Smooth muscle cell (in vitro differentiated cells): ENCODE measurements at regions not wholly inside any gene's neighbourhood (a gene's known extent, or its start where the extent isn't known, plus 50 kb on each side); places are given as distances from the start of the nearest gene placed in this dataset.

ENCODE experiments used
- DNase-seq: peaks from one replicate; lab custom pipeline; 2025; ENCODE audit not compliant: unreplicated experiment; lab: John Stamatoyannopoulos, UW
- H2AFZ ChIP-seq: fragments of 200-600 bp; sonication (generic); 2 replicates; pipeline ENCODE4 v1.6.0; 2016; ENCODE audit warnings: antibody characterized with exemption, low read depth, mild to moderate bottlenecking
- H3F3A ChIP-seq: fragments of 200-600 bp; sonication (generic); 2 replicates; pipeline ENCODE4 v1.6.0; 2017; ENCODE audit warnings: antibody characterized with exemption, low read depth
- H3K27ac ChIP-seq: fragments of 200-600 bp; sonication (generic); 2 replicates; pipeline ENCODE4 v1.5.1; 2016; ENCODE audit warnings: low read depth, mild to moderate bottlenecking
- H3K27me3 ChIP-seq: fragments of 200-600 bp; sonication (generic); 2 replicates; pipeline ENCODE4 v1.6.1; 2016; ENCODE audit warnings: low read depth, mild to moderate bottlenecking
- H3K36me3 ChIP-seq: fragments of 200-600 bp; sonication (generic); 2 replicates; pipeline ENCODE4 v1.5.1; 2016; ENCODE audit warnings: low read depth
- H3K4me1 ChIP-seq: fragments of 200-600 bp; sonication (generic); 2 replicates; pipeline ENCODE4 v1.5.1; 2016; ENCODE audit warnings: low read depth
- H3K4me2 ChIP-seq: fragments of 200-600 bp; sonication (generic); 2 replicates; pipeline ENCODE4 v1.6.0; 2016; ENCODE audit warnings: mild to moderate bottlenecking
- H3K4me3 ChIP-seq: fragments of 200-600 bp; sonication (generic); 2 replicates; pipeline ENCODE4 v1.5.1; 2016; ENCODE audit warnings: mild to moderate bottlenecking
- H3K79me2 ChIP-seq: fragments of 200-600 bp; sonication (generic); 2 replicates; pipeline ENCODE4 v1.6.0; 2016; ENCODE audit warnings: low read depth, mild to moderate bottlenecking
- H3K9ac ChIP-seq: fragments of 200-600 bp; sonication (generic); 2 replicates; pipeline ENCODE4 v1.6.0; 2016; ENCODE audit warnings: low read depth
- H3K9me3 ChIP-seq: fragments of 200-600 bp; sonication (generic); replicated peaks from 2 replicates; pipeline ENCODE4 v1.5.1; 2016; ENCODE audit warnings: low read depth
- H4K20me1 ChIP-seq: fragments of 200-600 bp; sonication (generic); 2 replicates; pipeline ENCODE4 v1.6.0; 2016; ENCODE audit warnings: low read depth
- WGBS: methylation state at CpG from one replicate; pipeline ENCODE4 v1.1.7; 2016; ENCODE audit warnings: low lambda C conversion rate; 5-methylcytosine and 5-hydroxymethylcytosine counted together
- TF ChIP-seq, protein P1 (sequence below): fragments of 200-600 bp; sonication (generic); IDR thresholded peaks from 2 replicates; pipeline ENCODE4 v1.5.1; 2017; ENCODE audit warnings: borderline replicate concordance, mild to moderate bottlenecking, antibody characterized with exemption; ENCODE audit not compliant: insufficient read depth, poor library complexity, severe bottlenecking

DNA sequence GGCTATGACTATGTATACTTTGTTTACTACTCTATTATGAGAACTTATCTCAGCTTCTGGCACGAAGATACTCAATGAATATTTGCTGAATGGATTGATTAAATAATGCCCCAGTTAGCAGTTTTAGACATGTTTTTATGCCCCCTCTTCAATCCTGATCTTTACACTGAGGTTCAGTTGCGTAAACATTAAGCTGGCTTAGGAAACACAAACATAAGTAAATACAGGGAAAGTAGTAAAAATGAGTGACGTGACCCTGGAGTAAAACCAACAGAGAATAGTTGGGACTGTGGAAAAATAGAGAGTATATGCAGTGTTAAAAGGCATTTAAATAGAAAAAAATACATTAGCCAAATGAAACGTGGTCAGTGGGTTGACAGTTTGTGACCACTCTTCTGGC lies 387.0 kb upstream of the ACTRT1 start:
- H3K9me3 ChIP-seq = no peaks in the 10 kb centered on the region
- H3K36me3 ChIP-seq = no peaks in the 10 kb centered on the region
- H3K79me2 ChIP-seq = no peaks in the 10 kb centered on the region
- no peak overlapping the region for H3K4me3 ChIP-seq
- H2AFZ ChIP-seq = no peak overlapping the region
- H3K4me2 ChIP-seq = no peak overlapping the region
- WGBS = 41% methylated on average over 4 of the region's 4 CpGs
- H3K27me3 ChIP-seq = no peaks in the 10 kb centered on the region
- H4K20me1 ChIP-seq = no peaks in the 10 kb centered on the region
- no peak for DNase-seq
- H3F3A ChIP-seq = no peaks in the 10 kb centered on the region
- H3K9ac ChIP-seq = no peak overlapping the region
- TF ChIP-seq, protein P1, sequence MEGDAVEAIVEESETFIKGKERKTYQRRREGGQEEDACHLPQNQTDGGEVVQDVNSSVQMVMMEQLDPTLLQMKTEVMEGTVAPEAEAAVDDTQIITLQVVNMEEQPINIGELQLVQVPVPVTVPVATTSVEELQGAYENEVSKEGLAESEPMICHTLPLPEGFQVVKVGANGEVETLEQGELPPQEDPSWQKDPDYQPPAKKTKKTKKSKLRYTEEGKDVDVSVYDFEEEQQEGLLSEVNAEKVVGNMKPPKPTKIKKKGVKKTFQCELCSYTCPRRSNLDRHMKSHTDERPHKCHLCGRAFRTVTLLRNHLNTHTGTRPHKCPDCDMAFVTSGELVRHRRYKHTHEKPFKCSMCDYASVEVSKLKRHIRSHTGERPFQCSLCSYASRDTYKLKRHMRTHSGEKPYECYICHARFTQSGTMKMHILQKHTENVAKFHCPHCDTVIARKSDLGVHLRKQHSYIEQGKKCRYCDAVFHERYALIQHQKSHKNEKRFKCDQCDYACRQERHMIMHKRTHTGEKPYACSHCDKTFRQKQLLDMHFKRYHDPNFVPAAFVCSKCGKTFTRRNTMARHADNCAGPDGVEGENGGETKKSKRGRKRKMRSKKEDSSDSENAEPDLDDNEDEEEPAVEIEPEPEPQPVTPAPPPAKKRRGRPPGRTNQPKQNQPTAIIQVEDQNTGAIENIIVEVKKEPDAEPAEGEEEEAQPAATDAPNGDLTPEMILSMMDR = no peak
- no peak overlapping the region for H3K27ac ChIP-seq
- no peaks in the 10 kb centered on the region for H3K4me1 ChIP-seq

DNA sequence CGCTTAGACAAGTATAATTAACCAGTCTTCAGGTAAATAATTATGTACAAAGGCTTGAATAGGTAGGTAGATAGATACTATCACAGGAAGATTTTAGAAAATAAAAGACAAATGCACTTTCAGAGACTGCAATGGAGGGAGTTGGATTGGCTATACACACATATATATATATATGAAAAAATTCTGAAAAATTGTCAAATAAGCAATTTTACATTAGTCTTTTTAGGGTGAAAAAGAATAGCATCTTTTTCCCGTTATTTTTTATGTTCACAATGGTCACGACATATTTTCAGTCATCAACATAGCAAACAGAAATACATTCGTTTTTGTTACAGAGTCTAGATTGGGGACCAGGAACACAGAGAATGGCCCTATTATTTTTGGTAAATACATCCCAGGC lies 385.9 kb upstream of the ACTRT1 start:
- no peak overlapping the region for H3K4me3 ChIP-seq
- H3K79me2 ChIP-seq = no peaks in the 10 kb centered on the region
- no peak overlapping the region for H3K4me2 ChIP-seq
- H3K27ac ChIP-seq = no peak overlapping the region
- TF ChIP-seq, protein P1 = no peak
- H3K4me1 ChIP-seq = no peaks in the 10 kb centered on the region
- DNase-seq = no peak
- WGBS = 68% methylated on average over 4 of the region's 4 CpGs
- H3K36me3 ChIP-seq = no peaks in the 10 kb centered on the region
- H3K9me3 ChIP-seq = no peaks in the 10 kb centered on the region
- H3K27me3 ChIP-seq = no peaks in the 10 kb centered on the region
- H2AFZ ChIP-seq = no peak overlapping the region
- H3K9ac ChIP-seq = no peak overlapping the region
- H4K20me1 ChIP-seq = no peaks in the 10 kb centered on the region
- no peaks in the 10 kb centered on the region for H3F3A ChIP-seq

DNA sequence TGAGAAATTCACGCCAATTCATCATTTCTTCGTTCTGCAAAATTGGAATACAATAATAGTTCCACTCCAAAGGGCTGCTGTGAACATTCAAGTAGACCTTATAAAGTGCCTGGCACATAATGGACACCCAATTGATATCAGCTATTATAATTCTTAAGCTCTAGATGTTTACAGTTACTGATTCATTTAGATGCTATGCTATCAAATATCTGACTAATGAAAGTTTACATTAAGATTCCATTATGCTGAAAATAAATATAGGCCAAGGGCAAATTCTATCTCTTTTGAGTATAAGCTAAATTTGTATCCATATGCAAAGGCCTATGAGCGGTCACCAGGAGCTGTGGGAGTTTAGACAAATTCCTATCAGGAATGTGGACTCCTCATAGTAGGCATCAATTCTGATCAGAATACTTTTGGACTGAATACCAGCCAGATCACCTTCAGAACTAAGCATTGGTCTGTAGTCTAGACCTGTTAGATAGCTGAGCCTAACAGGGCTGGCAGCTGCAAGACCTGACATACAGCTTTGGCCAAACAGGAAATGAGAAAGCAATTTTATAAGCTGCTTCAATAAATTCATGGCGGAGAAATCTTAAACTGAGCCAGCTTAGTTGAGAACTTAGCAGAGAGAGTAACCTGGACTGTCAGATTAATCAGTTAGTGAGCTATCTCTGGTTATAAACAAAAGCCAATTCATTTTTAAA lies 384.3 kb upstream of the ACTRT1 start:
- DNase-seq = no peak
- Histone ChIP-seq H3K27ac (no peak overlapping the region), H3K4me2 (no peak overlapping the region), H3K9me3 (no peaks in the 10 kb centered on the region), H3K4me3 (no peak overlapping the region), H3K4me1 (no peaks in the 10 kb centered on the region), H3K9ac (no peak overlapping the region), H3K36me3 (no peaks in the 10 kb centered on the region), H2AFZ (no peak overlapping the region), H3F3A (no peaks in the 10 kb centered on the region), H3K79me2 (no peaks in the 10 kb centered on the region), H4K20me1 (no peaks in the 10 kb centered on the region), H3K27me3 (no peaks in the 10 kb centered on the region)
- WGBS = 71% methylated on average over 4 of the region's 4 CpGs
- TF ChIP-seq, protein P1 = no peak

DNA sequence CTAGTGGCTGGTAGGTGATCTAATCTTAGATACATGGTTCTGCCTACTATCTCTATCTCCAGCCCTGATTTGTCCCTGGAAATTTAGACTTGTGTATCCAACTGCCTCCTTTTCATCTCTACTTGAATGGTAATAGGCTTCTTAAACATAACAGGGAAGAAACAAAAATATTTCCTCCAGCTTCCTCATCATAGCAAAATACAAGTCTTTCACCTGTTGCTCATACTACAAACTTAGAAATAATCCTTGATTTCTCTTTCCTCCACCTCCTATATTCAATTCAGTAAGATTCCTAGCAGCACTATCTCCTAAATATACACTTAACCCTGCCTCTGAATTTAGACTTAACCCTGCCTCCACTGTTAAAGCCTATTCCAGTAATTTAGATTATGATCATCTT lies 373.3 kb upstream of the ACTRT1 start:
- H3K4me1 ChIP-seq = no peaks in the 10 kb centered on the region
- H3K4me2 ChIP-seq = no peak overlapping the region
- no peaks in the 10 kb centered on the region for H3K36me3 ChIP-seq
- H2AFZ ChIP-seq = no peak overlapping the region
- no peak overlapping the region for H3K9ac ChIP-seq
- H3F3A ChIP-seq = no peaks in the 10 kb centered on the region
- H3K79me2 ChIP-seq = no peaks in the 10 kb centered on the region
- no peak for DNase-seq
- H3K9me3 ChIP-seq = no peaks in the 10 kb centered on the region
- no peak overlapping the region for H3K4me3 ChIP-seq
- no peak overlapping the region for H3K27ac ChIP-seq
- H4K20me1 ChIP-seq = no peaks in the 10 kb centered on the region
- H3K27me3 ChIP-seq = no peaks in the 10 kb centered on the region
- TF ChIP-seq, protein P1 = no peak
